ENCODE measurements at regions not wholly inside any gene's neighbourhood (a gene's known extent, or its start where the extent isn't known, plus 50 kb on each side); places are given as distances from the start of the nearest gene placed in this dataset.
"Not testable (repeated sequence)": the region's sequence is repeated elsewhere in the genome, so short reads cannot be mapped to it uniquely, and the experiment has no call there.

DNA sequence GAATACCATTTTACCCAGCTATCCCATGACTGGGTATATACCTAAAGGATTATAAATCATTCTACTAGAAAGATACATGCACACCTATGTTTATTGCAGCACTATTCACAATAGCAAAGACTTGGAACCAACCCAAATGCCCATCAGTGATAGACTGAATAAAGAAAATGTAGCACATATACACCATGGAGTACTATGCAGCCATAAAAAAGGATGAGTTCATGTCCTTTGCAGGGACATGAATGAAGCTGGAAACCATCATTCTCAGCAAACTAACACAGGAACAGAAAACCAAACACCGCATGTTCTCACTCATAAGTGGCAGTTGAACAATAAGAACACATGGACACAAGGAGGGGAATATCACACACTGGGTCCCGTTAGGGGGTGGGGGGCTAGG lies 191.9 kb upstream of the POU5F2 start:
- not testable (repeated sequence) for DNase-seq (ENCODE audit: low read depth)

DNA sequence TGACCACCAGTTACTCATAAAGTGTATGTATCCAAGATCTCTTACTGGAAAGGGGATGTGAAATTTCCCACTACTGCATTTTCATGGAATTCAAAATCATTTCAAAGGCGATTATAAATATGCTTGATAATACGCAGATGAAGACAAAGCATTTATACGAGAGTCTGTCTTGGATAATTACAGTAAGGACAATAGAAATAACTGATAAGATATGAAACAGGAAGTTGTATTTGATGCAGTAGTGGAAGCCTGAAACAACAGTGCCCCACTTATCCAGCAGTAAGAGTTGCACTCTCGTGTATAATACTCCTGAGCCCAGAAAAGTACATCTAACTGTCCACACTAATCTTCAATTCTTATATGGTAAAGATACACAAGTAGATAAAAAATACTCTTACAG lies 188.7 kb upstream of the POU5F2 start:
- DNase-seq (ENCODE audit: low read depth), result no peak

DNA sequence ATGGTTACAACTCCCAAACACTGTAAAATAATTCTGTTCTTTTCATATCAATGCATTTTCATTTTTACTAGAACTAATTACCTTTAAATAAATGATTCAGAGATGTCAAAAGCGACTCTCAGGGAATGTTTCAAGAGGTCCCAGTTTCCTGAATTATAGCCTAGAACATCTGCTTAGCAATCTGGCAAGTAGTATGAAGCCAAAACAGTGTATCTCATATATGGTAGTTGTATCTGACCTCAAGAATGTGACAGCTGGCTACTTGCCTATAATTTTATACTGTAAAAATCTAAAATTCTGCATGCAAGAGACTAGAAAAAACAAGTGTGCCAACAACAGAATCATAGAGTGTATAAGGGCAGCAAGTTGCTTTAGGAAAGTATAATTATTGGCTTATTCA lies 187.7 kb upstream of the POU5F2 start:
- DNase-seq (ENCODE audit: low read depth), result peak; percentile 56

DNA sequence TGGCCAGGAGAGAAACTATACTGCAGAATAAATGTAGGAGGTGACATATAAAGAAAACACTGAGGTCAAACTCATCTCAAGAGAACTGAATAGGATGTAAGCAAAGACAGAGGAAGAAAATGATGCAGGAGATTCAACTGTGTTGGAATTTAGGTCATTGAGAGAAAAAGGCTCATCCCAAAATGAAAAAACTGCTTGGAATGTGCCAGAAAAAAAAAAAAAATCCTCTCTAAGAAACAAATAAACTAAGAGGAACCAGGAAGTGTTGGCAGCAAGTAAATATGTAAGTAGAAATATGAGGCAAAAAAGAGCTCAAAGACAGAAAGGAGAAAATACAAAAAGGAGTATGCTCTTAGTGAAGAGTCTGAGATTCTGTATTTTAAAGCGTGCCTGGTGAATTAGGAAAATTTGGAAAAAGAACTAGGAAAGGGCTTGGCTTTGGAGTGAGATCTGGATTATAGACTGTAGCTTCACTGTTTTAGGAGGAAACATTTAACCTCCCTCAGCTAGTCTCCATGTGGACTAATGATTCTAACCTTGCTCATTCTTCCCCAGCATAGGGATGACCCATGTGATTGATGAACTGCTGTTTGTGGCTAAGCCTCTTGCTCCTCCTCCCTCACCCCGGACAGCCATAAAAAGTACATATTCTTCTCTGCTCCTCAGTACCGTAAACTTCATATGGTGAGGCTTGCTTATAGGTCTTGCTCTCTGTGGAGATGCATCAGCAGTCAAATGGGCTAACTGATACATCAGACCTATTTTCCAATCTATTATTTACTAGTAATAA lies 185.6 kb upstream of the POU5F2 start:
- DNase-seq (ENCODE audit: low read depth), result peak; percentile 30

DNA sequence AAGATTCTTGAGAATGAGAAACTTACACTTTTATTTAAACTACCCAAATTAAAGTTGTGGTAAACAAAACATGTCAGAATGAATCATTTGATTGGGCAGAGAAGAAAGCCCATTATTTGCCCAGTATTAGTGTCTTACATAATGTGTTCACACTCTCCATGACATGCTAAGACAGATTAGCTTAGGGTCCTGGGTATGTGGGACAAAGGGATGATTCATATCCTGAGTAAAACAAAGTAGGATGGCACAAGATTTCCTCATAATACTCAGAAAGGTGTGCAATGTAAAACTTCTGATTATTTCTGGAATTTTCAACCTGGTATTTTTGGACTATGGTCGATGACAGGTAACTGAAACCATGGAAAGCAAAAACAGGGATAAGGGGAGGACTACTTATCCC lies 183.9 kb upstream of the POU5F2 start:
- no peak for DNase-seq (ENCODE audit: low read depth)

DNA sequence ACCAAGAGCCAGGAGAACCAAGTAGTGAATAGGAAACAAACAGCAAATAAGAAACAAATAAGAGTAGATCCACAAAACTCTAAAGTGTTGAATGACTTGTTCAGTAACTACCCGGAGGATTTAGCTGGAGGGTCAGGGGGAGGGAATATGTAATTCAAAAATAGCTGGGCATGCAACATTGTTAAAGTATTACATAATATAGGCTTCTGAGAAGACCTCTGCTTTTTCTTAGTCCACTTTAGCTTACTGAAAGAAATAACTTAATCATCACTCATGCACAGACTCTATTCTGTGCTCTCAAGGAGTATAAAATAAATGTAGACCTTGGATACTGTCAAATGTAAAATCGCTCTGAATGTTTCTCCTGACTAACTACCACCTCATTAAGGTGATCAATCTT lies 183.2 kb upstream of the POU5F2 start:
- DNase-seq (ENCODE audit: low read depth), result peak; percentile 32

DNA sequence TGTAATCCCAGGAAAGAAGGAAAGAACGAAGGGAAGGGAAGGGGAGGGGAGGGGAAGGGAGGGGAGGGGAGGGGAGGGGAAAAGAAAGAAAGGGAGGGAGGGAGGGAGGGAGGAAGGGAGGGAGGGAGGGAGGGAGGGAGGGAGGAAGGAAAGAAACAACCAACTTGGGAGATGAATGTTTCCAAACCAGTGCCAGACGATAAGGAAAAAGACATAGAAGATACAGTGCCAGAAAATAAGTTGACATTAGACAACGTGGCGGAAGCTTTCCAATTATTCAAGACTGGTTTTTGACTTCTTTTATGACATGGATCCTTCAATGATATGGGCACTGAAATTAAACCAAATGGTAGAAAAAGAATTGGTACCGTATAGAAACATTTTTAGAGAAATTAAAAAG lies 181.2 kb upstream of the POU5F2 start:
- DNase-seq (ENCODE audit: low read depth), result no peak

DNA sequence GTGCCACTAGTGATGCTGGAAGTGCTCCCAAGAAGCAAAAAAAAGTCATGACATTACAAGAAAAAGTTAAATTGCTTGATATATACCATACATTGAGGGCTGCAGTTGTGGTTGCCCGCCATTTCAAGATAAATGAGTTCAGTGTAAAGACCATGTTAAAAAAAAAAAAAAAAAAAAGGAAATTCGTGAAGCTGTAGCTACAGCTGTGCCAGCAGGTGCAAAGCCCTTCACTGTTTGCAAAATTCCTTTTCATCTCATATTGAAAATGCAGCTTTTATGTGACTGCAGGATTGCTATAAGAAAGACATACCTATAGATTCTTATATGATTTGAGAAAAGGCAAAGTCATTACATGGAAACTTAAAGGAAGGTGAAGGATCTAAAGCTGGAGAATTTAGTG lies 179.6 kb upstream of the POU5F2 start:
- DNase-seq (ENCODE audit: low read depth), result no peak

DNA sequence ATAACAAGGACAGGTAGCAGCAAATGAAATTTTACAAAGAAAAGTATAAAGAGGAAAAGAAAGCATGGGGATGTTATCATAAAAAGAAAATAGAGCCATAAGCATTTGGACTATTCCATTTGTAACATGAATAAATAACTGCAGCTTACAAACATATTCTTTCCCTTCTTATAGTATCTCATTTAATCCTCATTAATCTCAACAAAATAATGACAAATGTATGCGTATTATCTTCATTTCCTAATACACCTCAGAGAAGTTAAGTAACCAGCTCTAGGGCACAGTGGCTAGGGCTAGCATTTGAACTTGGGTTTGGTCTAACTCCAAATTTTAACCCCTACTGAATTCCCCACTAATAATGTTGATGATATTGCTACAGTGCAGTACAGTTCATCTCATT lies 175.5 kb upstream of the POU5F2 start:
- no peak for DNase-seq (ENCODE audit: low read depth)

DNA sequence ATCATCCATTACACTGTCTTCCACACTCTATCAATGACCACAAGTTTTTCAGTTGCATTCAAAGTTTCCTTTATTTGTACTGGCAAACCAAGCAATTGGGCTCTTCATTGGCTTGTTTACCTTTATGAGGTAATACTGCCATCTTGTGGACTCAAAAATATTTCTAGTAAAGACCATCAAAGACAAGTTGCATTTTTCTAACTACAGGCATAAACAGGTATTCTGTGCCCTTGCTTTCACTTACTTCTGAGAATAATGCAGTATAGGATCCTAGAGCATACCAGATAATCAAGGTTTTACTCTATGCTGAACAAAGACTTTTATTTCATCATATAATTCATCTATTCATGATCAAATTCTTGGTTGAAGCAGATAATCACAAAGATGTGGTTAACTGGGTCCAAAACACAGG lies 173.7 kb upstream of the POU5F2 start:
- DNase-seq (ENCODE audit: low read depth), result peak; percentile 43

DNA sequence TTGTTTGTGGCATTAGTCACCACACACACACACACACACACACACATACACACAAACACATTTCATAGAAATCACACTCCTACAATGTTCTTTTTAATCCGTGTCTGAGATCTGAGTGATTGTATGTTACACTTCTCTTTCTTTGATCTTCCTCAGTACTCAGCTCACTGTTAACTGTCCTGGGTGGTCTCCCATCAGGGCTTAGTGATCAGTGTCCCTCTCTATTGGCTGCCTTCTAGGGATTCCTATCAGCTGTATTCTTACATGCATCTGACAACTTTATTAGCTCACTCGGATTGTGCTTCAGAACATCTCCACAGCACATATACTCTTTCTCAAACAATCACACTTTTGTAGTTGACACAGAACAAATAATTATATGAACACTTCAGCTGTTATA lies 170.2 kb upstream of the POU5F2 start:
- no peak for DNase-seq (ENCODE audit: low read depth)

DNA sequence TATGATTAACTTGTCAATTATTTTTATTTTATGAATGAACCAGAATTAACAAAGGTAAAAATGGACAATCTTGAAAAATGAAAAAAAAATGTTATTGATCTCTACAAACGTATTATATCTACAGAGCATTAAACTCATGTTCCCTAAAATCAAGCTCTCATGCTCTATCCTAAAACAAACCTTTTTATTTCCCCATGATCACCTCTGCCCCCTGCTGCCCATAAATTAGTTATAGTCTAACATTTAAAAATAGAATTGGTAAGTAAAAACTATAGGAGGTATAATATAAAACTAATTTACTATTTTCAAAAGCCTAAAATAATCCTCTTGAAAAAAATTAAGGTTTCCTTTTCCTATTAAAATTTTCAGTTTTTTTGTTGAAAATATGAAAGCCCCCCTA lies 168.0 kb upstream of the POU5F2 start:
- no peak for DNase-seq (ENCODE audit: low read depth)

DNA sequence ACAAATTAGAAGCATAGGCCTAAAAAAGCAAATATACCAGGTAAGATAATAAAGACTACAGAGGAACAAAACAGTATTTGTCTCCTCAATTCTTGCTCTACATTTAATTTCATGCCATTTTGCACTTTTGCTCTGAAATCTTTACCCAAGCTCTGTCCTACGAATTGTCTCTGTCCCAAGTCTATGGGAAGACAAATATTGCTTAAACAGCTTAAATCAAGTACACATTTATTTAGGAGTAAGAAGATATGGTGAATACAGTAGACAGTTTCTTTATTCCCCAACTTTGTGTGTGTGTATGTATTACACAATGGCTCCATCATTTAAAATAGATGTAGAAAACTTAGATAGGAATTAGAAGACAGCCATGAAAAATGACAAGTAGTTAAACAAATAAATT lies 163.5 kb upstream of the POU5F2 start:
- no peak for DNase-seq (ENCODE audit: low read depth)

DNA sequence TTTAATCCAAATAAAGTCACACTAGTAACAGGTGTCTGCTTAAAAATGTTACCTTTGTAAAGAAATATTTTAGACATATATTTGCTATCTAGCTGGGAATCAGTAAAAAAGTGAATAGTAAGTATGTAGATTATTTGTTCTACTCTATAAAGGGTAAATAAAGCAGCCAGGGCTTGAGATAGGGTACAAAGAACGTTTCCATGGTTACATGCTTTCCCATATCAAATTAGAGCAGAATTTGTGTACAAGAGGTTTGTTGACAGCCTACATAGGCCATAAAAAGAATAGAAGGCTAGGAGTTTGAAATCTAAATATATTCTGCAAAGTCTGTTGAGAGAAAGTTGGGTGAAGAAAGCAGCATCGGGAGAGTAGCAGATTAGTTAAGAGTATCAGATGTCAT lies 160.9 kb upstream of the POU5F2 start:
- DNase-seq (ENCODE audit: low read depth), result no peak

DNA sequence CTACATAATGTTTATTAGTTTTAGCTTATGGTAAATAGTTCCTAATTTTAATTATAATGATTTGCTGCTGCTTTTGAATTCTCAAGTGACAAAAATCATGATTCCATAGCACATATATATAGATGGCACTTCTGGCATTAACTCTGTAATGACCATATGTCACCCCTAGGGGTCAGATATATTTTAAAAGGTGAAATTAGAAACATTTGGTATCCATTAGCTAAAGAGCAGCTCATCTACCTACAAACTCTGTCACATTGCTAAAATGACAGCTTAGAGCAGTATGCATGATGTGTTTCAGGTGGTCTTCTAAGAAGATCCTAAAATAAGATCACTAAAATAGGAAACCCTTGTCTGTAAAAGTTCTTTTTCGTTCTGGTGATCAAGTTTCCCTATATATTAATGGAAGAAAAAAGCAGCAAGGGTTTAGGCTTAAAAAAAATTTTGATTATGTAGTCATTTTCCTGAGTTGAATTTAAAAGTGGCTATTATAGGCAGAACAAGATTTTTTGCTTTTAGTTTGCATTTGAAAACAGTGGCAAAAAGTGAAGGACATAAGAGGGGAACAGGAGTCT lies 157.7 kb upstream of the POU5F2 start:
- no peak for DNase-seq (ENCODE audit: low read depth)

DNA sequence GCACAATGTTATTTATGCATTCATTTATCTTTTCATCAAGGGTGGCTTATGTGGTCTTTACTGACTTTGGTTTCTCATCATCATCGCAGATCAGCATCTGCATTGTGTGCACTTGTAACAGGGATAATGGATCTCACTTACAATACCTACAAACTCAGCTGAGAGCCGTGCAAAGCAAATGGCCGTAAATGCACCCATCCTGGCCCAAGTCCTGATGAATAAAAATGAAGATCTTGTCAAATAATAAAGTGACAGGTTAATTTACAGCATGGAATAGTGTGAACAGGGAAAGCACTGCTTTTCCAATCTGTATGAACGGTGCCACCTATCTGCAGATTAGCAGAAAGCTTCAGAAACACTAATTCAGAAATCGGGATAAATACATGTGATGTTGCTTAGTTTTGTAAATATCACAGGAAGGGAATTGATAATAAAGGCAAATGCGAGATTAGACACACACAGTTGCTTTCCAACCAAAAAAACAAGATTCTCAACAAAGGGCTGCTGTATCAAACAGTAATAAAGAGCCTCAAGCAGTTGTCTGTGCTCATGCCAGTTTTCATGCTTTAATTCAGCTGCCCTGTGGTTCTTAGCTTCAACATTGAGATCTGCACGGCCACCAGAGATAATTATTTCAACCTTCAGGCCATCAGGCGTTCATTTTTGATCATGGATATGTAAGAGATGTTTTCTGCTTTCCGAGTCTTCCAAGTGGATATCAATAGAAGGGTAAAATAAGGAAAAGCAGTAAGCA lies 153.4 kb upstream of the POU5F2 start:
- peak; percentile 19 for DNase-seq (ENCODE audit: low read depth)

DNA sequence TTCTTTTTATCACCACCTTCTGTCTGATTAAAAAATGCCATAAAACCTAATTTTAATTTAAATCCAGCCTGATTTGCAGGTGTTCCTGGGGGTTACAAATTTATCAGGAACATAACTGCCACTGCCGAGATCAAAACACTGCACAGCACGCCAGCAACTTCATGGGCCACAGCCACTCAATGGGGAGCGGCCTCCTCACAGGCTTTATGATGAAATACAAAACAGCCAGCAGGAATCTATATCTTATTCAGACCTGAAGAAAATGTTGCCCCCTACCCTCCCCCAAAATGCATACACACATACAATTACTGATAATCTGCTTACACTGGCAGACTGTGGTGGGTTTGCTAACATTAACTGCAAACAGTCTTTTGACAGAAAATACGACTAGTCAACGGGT lies 151.7 kb upstream of the POU5F2 start:
- no peak for DNase-seq (ENCODE audit: low read depth)

DNA sequence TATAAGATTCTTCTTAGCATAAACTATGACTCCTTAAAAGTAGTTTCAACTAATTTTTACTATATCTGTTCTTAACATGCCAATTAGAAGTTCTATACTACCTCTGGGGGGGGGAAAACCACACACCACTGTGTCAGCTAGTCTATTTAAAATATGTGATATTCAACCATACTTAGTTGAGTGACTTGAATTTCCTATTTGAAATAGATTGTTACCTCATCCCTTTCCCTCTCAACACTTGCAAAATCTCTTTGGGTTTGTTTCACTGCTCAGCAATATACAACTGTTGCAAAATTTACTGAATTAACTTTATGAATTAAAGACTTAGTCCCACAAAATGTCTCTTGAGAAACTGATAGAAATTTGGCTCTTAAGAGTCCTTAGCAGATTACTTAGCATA lies 151.1 kb upstream of the POU5F2 start:
- peak; percentile 18 for DNase-seq (ENCODE audit: low read depth)

DNA sequence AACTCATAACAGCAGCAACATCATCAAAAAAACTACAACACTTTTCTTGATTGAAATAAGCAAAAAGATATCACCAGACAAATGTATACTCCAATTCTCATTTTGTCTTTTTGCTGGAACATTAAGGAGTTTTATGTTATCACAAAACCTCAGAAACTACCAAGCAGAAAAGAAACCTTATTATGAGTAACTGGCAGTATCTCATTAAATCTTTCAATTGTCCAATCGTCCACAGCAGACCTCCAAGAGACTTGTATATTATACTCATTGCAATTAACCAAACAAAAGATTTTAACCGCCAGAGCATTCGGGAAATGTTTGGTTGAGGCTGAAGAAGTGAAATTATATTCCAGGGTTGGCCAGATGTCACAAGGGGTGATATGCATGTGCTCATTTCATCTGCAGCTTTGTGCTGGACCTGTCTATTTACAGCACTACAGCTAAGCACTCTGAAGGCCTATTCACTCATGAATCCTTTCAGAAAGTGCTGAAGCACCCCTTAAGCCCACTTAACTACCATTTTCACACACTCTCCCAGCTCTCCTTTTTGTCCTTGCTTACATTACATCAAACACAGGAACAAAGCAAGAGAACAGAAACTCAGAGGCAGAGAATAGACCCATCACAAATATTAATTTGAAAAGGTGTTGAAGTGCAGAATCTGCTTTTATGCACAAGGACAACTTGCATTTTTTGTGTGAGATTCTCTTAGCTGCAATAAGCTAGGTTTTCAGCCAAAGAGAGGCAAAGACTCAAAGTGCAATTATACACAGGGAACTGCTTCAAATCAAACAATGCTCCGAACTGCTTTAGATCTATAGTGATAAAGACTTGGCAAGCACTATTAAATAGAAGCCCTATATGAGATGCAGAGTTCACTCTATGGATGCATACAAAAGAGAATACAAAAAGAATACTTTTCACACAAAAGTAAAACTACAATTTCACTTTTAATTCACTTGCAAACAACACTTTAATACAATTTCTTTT lies 150.4 kb upstream of the POU5F2 start:
- DNase-seq (ENCODE audit: low read depth), result peak; percentile 7

DNA sequence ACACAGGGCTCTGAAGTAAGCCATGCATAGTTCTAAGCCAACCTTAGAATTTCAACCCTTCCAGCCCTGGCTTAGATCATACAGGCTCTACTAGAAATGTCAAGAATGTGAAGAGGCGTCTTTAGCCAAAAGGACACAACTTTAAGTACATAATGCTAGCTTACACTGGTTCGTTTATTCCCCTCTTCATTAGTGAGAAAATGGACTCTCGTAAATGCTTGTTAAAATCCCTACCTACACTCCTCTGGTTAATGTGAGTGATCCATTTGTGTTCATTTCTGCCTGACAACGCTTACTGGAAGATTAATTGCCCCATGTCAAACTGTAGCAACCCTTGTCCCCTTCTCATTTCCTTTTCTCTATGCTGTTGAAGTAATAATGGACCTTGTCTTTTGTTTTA lies 149.3 kb upstream of the POU5F2 start:
- DNase-seq (ENCODE audit: low read depth), result no peak

DNA sequence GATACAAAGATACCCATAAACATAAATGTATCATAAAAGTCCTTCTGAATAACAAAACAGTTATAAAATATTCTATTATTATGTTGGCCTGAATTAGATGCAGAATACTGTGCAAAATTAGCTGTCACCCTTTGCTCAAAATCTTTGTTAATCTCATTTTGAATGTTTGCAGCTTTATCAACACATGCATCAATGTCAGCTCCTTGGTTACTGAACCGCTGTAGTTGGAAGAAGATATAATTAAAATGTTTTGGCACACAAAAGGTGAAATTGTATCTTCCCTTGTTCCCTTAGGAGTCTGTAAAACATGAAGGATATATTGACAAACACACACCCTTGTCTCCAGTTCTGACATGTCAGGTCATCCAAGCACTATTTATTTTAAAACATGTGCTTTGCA lies 146.3 kb upstream of the POU5F2 start:
- no peak for DNase-seq (ENCODE audit: low read depth)

Data from myocyte (in vitro differentiated cells).